AML-193 (cell line): ENCODE measurements at regions not wholly inside any gene's neighbourhood (a gene's known extent, or its start where the extent isn't known, plus 50 kb on each side); places are given as distances from the start of the nearest gene placed in this dataset.
"Not testable (repeated sequence)": the region's sequence is repeated elsewhere in the genome, so short reads cannot be mapped to it uniquely, and the experiment has no call there.

ENCODE experiments used
- DNase-seq, 2 experiments: peaks; one replicate each; lab custom pipeline; 2025; lab: John Stamatoyannopoulos, UW

DNA sequence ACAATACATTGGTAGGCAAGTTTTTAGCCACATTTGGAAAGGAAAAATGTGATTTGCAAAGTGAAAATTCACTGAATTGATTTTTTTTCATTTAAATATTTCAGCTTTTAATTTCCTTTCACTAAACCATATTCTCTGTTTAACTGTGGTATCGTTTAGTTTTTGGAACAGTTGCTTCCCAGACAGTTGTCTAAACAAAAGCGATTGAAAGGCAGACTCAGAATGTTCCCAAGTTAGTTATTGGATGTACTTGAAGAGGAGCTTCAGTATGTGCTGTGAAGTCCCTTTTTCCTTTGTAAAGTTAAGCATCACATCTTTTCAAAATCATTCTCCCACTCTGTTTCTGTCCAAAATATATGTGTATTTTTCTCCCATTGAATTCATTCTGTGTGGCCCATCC lies 623.4 kb upstream of the LUZP2 start:
- DNase-seq = no peak

DNA sequence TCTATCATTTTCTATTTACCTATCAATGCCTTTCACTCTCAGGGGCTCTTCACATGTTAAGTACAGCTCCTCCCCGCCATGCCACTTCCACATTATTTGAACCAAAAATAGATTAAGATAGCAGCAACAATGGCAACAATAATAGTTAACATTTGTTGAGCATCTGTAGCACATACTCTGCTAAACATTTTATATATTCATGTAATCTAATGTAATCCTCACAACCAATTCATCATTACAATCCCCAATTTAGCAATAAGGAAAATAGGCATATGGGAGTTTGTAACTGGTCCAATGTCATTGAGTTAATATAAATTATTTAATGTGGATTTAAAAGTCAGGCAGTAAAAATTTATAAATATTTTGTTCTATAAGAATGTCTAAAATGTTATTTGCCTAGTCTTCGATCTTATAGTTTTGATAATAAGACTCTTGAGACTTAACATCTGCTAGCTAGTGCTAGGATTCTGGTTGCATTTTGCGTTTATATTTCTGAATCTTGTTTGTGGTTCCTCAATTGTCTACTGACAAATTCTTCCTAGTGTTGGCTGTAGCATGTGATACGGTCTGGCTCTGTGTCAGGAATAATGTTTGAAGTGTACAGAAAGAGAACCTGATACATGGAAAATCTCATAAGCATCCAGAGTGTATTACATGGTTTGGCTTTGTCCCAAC lies 621.5 kb upstream of the LUZP2 start:
- no peak for DNase-seq

DNA sequence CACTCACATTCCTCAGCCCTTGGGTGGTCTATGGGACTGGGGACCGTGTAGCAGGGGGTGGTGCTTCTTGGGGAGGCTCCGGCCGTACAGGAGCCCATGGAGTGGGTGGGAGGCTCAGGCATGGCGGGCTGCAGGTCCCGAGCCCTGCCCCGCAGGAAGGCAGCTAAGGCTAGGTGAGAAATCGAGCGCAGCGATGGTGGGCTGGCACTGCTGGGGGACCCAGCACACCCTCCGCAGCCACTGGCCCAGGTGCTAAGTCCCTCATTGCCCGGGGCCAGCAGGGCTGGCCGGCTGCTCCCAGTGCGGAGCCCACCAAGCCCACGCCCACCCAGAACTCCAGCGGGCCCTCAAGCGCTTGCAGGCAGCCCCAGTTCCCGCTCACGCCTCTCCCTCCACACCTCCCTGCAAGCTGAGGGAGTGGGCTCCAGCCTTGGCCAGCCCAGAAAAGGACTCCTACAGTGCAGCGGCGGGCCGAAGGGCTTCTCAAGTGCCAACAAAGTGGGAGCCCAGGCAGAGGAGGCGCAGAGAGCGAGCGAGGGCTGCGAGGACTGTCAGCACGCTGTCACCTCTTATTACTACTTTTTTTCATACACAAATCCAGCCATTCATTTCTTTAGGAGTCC lies 613.3 kb upstream of the LUZP2 start:
- not testable (repeated sequence) for DNase-seq

DNA sequence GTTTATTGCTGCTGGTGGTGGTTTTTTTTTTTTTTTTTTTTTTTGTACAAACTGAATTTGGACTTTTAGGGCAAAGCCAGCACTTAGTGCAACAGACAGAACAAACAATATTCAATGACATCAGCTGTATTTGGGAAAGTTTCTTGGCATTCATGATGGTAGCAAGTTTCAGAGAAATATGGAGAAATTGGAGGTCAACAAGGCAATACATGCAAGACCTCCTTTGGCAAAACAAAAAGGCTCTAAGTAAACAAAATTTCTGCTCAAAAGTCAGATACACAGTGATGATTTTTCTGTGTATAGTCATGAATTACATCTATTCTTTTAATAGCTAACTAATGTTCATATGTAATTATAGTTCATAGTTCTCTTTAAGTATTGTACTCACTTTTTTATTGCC lies 612.5 kb upstream of the LUZP2 start:
- no peak for DNase-seq

DNA sequence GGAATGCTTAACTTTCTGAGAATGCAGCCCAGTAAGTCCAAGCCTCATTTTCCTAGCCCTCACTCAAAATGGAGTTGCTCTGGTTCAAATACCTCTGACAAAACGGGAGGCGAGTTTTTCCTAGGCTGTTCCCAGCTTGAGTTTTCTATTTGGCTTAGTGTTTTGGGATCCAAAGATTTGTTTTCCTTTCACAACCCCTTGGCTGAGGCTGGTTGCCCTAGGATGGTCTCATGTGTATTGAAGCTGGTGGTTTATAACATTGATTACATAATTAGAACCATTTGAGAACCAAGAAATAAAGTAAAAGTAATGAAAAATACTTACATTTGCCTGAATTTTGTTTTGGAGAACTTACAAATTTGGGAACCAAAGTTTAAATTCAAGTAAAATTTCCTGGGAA lies 611.1 kb upstream of the LUZP2 start:
- DNase-seq = no peak

DNA sequence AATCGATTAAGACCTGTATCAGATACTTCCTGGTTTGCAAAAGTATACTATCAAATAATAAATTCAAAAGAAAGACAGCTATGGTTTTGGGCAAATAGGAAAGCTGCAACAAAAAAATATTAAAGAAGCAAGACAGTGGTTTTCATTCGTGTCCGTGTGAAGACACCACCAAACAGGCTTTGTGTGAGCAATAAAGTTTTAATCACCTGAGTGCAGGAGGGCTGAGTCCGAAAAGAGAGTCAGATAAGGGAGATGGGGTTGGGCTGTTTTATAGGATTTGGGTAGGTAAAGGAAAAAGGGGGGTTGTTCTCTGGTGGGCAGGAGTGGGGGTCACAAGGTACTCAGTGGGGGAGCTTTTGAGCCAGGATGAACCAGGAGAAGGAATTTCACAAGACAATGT lies 609.7 kb upstream of the LUZP2 start:
- not testable (repeated sequence) for DNase-seq

DNA sequence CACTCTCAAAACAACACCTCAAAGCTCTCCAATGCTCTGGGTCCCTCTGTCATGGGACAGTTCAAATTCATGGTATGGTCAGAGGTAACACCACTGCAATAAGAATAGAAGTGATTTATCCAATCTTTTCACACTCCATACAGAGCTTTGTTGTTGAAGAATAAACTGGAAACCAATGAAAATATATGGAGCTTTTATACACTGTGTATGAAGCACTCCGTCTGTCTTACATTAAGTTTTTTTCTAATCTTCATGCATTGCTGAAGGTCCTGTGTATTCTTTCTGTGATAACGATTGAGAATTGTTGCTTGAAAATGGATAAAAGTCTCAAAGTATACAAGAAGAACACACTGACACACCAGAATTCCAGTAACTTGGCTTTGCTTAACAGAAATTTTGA lies 603.7 kb upstream of the LUZP2 start:
- no peak for DNase-seq

DNA sequence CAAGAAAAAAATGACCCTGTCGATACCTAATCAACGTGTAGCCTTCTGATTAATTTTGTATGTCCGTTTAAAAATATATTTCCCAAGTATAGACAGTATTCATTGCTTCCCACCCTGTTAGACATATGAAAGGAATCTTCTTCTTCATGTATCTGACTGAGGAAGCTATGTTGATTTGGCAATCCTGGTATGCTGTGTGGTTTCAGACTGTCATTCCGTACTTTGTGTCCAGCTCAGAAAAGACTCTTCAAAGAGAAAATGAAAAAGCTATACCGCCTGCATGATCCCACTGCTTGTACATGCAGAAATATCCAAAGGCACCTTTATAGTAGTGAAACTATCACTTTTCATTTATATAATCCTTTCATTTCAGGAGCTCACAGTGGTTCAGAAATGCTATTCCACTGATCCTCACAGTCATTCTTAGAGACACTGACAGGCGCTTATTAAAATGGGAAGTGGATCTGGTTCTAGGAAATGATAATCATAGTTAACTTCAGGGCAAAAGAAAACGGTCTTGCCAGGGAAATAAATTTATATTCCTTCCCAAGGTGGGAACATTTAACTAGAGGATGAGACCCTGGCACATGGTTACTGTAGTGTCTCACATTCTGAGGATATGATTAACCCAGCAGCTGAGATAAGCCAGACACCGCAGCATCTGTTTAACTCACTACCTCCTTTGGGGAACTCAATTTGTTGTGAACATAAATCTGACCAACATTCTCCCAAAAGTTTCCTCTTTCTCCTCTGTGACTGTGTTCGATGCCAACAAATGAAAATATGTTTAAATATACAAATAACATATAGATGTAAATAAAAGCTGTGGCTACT lies 599.2 kb upstream of the LUZP2 start:
- DNase-seq = no peak

DNA sequence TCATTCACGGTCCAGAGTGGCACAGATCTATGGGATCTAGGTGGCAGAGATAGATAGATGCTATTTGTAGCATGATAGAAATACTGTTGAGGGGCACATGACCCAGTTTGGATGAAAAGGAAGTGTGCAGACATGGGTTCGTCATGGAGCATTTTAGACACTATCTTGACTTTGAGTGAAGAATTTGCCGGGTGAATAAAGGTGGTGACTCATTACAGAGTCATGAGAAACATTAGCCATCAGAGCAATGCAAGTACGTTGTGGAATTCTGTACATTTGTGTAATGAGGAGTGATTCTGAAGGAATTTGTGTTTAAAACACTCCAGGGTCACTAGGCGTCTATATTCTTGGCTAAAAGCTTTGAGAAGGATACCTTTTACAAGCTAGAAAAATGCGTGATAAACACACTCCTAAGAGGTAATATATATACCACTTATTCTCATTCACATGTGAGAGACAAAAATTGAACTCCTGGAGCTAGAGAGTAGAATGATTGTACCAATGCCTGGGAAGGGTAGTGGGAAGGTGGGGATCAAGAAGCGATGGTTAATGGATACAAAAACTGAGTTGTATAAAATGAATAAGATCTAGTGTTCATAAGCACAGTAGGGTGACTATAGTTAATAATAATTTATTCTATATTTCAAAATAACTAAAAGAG lies 593.7 kb upstream of the LUZP2 start:
- no peak for DNase-seq

DNA sequence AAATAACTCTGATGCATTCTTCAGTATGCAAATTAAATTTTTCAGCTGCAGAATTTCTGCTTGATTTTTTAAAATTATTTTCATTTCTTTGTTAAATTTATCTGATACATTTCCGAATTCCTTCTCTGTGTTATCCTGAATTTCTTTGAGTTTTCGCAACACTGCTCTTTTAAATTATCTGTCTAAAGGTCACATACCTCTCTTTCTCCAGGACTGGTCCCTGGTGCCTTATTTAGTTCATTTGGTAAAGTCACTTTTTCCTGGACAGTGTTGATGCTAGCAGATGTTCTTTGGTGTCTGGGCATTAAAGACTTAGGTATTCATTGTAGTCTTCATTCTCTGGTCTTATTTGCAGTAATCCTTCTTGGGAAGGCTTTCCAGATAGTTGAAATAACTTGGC lies 577.4 kb upstream of the LUZP2 start:
- DNase-seq = no peak

DNA sequence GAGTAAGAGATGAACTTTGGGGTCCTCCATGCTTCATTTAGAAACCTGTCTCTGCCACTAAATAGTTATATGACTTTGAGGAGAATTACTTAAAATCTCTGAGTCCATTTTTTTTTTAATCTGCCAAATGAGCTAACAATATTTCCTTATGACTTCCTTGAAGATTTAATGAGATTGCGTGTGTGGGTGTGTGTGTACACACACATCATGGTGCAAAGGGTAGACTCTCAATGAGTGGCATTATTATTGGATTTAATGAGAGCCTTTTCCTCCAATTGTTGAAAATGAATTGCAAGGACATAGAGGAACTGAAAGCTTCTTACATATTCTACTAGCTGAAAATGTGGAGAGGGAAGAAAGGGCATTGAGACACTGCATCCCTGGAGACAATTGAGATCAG lies 573.5 kb upstream of the LUZP2 start:
- no peak for DNase-seq

DNA sequence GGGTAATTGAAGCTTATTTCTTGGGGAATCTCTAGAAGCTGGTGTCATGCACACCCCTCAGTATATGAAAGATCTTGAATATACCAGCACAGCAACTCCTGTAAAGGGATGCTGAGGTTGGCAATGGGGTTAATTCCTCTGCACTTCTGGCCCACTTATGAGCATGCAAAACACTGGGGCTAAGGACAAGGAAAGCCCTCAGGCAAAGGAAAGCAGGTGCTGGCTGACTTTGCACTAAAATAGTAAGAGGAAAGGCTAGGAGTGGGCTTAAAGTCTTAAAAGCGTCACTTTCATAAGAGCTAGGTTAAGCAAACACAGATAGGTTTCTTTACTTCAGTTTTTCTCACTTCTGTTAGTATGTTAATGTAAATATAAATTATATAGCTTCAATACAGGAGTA lies 572.6 kb upstream of the LUZP2 start:
- DNase-seq = no peak

DNA sequence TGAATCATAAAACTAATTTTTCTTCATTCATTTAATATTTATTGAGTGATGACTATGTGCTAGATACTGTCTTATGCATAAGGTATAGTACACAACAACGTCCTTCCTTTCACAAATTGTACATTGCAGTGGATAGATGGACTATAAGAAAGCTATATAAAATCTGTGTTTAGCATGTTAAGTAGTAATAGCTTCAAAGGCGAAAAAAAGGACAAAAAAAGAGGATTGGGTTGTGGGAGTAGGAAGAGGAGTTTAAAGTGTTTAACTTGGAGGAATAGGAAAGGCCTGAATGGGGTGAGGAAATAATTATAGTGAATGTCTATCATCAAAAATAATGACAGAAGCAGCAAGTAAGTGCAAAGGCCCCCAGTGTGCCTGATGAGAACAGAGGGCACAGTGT lies 565.4 kb upstream of the LUZP2 start:
- DNase-seq = no peak

DNA sequence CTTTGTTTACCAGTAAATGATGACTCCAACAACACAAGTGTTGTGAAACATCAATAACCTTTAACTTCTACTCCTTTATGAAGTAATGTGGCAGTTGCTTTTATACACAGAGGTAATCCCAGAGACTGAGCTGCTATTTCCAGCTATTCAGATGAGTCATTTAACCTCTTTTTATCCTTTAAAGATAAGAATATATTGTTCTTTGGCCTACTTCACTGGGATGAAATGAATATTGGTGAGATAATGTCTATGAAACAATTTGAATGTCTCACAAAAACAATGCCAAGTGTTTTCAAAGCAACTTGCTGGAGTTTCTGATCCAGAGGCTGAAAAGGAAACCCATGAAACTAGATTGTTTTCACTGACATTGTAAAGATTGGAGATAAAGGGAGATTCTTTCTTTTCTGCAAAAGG lies 564.4 kb upstream of the LUZP2 start:
- DNase-seq = no peak

DNA sequence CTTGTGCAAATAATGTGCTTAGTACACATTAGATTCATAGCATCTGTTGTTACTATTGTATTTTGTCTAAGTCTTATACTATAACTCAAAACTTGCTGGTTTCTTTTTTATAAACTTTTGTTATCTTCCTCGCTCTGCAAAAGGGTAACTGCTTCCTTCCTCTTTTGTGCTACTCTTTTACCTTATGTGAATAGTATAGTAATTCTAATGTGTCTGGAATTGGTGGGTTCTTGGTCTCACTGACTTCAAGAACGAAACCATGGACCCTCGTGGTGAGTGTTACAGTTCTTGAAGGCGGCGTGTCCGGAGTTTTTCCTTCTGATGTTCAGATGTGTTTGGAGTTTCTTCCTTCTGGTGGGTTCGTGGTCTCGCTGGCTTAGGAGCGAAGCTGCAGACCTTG lies 563.1 kb upstream of the LUZP2 start:
- DNase-seq = no peak

DNA sequence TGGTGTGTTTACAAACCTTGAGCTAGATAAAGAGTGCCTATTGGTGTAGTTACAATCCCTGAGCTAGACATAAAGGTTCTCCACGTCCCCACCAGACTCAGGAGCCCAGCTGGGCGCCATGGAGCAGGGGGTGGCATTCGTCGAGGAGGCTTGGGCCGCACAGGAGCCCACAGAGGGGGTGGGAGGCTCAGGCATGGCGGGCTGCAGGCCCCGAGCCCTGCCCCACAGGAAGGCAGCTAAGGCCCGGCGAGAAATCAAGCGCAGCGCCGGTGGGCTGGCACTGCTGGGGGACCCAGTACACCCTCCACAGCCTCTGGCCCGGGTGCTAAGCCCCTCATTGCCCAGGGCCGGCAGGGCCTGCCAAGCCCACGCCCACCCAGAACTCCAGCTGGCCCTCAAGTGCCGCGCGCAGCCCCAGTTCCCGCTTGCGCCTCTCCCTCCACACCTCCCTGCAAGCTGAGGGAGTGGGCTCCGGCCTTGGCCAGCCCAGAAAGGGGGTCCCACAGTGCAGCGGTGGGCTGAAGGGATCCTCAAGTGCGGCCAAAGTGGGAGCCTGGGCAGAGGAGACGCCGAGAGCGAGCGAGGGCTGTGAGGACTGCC lies 562.1 kb upstream of the LUZP2 start:
- DNase-seq = not testable (repeated sequence)

DNA sequence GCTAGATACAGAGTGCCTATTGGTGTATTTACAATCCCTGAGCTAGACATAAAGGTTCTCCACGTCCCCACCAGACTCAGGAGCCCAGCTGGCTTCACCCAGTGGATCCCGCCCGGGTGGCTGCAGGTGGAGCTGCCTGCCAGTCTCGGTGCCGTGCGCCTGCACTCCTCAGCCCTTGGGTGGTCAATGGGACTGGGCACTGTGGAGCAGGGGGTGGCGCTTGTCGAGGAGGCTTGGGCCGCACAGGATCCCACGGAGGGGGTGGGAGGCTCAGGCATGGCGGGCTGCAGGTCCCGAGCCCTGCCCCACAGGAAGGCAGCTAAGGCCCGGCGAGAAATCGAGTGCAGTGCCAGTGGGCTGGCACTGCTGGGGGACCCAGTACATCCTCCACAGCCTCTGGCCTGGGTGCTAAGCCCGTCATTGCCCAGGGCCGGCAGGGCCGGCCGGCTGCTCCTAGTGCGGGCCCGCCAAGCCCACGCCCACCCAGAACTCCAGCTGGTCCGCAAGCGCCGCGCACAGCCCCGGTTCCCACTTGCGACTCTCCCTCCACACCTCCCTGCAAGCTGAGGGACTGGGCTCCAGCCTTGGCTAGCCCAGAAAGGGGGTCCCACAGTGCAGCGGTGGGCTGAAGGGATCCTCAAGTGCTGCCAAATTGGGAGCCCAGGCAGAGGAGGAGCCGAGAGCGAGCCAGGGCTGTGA lies 554.6 kb upstream of the LUZP2 start:
- not testable (repeated sequence) for DNase-seq

DNA sequence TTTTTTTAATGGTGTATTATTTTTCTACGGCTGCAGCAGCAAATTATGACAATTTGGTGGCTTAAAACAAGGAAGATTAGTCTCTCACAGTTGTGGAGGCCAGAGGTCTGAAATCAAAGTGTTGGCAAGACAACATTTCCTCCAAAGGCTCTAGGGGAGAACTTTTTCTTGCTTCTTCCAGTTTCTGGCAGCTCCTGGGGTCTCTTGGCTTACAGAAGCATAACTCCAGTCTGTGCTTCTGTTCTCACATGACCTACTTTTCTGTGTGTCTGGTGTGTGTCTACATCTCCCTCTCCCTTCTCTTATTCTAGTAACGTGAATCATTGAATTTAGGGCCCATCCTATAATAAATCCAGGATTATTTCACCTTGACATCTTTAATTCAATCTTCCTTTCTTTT lies 551.9 kb upstream of the LUZP2 start:
- no peak for DNase-seq

DNA sequence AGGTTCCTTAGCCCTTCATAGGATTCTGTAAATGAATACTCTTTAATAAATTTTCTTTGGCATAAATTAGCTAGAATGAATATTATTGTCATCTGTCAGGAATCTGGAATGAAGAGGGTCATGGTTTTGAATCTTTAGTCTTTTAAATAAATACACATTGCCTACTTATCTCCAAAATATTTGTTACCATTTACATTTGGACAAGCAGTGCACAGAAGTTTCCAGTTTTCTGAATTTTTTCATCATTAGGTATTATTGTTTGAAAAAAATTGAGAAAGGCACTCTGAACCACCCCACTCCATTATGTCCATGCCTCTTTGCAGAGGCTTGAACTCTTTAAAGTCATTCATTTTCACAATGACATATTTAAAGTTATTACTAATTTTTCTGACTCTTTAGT lies 549.0 kb upstream of the LUZP2 start:
- no peak for DNase-seq

DNA sequence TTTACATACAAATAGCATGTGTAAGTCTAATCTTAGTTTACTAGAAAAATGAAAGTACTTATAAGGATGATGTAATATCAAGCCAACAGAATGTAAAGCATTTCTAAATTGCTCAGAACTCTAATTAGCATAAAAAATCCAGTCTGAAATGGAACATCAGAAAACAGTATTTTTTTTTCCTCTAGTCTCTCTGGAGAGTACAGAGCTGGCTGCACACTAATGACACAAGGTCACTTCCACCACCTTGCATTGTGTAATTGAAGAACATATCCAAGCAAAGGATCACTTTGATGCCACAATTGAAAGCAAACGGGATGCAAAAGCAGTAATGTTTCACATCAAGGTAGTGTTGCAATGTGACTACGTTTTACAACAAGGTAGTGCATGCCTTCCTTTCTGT lies 548.0 kb upstream of the LUZP2 start:
- DNase-seq = no peak

DNA sequence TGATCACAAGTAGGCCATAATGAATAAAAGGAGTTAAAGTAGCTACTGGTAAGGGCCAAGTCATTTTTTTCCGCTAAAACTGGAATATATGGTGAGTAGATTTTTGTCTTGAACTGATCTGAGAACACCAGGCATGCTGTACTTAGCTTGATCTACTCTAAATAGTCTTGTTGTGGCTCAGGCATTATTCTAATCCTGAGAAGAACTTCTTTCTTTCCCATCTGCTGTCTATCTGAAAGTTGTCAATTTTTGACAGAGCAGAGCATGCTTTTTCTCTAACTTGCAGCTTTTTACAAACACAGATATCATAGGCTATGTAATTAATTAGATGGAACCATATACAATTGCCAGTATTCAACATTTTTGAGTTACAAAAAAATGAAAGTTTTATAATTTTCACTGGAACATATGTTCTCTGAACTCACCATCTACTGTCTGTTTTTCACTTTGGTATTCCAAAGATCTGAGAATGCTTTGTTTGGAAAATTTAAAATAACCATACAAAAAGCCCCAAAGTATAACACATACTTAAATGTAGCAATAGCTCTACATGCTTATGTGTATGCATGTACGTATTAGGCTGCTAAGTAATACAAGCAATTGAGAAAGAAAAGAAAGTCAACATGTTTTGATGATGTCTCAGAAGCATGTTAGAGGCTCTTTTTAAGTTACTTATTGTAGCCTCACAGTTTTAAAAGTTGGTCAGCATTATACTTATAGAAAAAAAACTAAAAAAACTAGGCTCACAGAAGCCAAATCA lies 542.7 kb upstream of the LUZP2 start:
- DNase-seq = no peak
